HG03521 (cell line): ENCODE measurements at regions not wholly inside any gene's neighbourhood (a gene's known extent, or its start where the extent isn't known, plus 50 kb on each side); places are given as distances from the start of the nearest gene placed in this dataset.
"Not testable (repeated sequence)": the region's sequence is repeated elsewhere in the genome, so short reads cannot be mapped to it uniquely, and the experiment has no call there.

Source experiments
- ATAC-seq: cut with Tn5 transposase; IDR thresholded peaks from one replicate; pipeline ENCODE4 v1.9.1; 2021; ENCODE audit warnings: mild to moderate bottlenecking, moderate library complexity; ENCODE audit not compliant: unreplicated experiment

GRCh38 chr7:13265271-13265670 lies 577.8 kb downstream of the ARL4A start:
- ATAC-seq: no peak

- ATAC-seq: not testable (repeated sequence)
Measured at GRCh38 chr7:13274205-13274604, 586.8 kb downstream of the ARL4A start.

- ATAC-seq: no peak
Measured at GRCh38 chr7:13276977-13277376, 589.5 kb downstream of the ARL4A start.

GRCh38 chr7:13278020-13278419 lies 590.6 kb downstream of the ARL4A start:
- ATAC-seq: no peak

- ATAC-seq: no peak
Measured at GRCh38 chr7:13279854-13280435, 592.5 kb downstream of the ARL4A start.

GRCh38 chr7:13282377-13282980 lies 595.0 kb downstream of the ARL4A start:
- no peak for ATAC-seq

GRCh38 chr7:13286916-13287315 lies 599.5 kb downstream of the ARL4A start:
- no peak for ATAC-seq

GRCh38 chr7:13288516-13288915 lies 601.1 kb downstream of the ARL4A start:
- no peak for ATAC-seq

GRCh38 chr7:13290975-13291374 lies 603.5 kb downstream of the ARL4A start:
- ATAC-seq: no peak

GRCh38 chr7:13293264-13294002 lies 606.0 kb downstream of the ARL4A start:
- no peak for ATAC-seq

- ATAC-seq: no peak
Measured at GRCh38 chr7:13307040-13307439, 619.6 kb downstream of the ARL4A start.

- no peak for ATAC-seq
Measured at GRCh38 chr7:13308423-13308822, 621.0 kb downstream of the ARL4A start.

- ATAC-seq: no peak
Measured at GRCh38 chr7:13309535-13309934, 622.1 kb downstream of the ARL4A start.

- no peak for ATAC-seq
Measured at GRCh38 chr7:13312307-13312706, 624.9 kb downstream of the ARL4A start.

- ATAC-seq: no peak
Measured at GRCh38 chr7:13320333-13320732, 632.9 kb downstream of the ARL4A start.

GRCh38 chr7:13321316-13321715 lies 633.9 kb downstream of the ARL4A start:
- no peak for ATAC-seq

GRCh38 chr7:13322126-13322525 lies 634.7 kb downstream of the ARL4A start:
- ATAC-seq: no peak

- no peak for ATAC-seq
Measured at GRCh38 chr7:13327669-13328068, 640.2 kb downstream of the ARL4A start.

- ATAC-seq: no peak
Measured at GRCh38 chr7:13333371-13333770, 645.9 kb downstream of the ARL4A start.

GRCh38 chr7:13336227-13336626 lies 648.8 kb downstream of the ARL4A start:
- ATAC-seq: no peak

GRCh38 chr7:13352677-13353076 lies 636.8 kb downstream of the ETV1 start:
- ATAC-seq: no peak

- no peak for ATAC-seq
Measured at GRCh38 chr7:13359656-13360055, 629.8 kb downstream of the ETV1 start.
